GM18519 (cell line): ENCODE measurements at regions not wholly inside any gene's neighbourhood (a gene's known extent, or its start where the extent isn't known, plus 50 kb on each side); places are given as distances from the start of the nearest gene placed in this dataset.
"Not testable (repeated sequence)": the region's sequence is repeated elsewhere in the genome, so short reads cannot be mapped to it uniquely, and the experiment has no call there.

Source experiments
- ATAC-seq: cut with Tn5 transposase; IDR thresholded peaks from one replicate; pipeline ENCODE4 v1.9.1; 2021; ENCODE audit warnings: mild to moderate bottlenecking, moderate library complexity; ENCODE audit not compliant: unreplicated experiment, low FRiP score

GRCh38 chr3:192968901-192969300 is 51.2 kb upstream of the MB21D2 start:
- not testable (repeated sequence) for ATAC-seq

- no peak for ATAC-seq
Observed at GRCh38 chr3:192980632-192981031, 63.0 kb upstream of the MB21D2 start.

GRCh38 chr3:192986379-192986778 is 68.7 kb upstream of the MB21D2 start:
- ATAC-seq = no peak

- no peak for ATAC-seq
Observed at GRCh38 chr3:192991356-192991755, 73.7 kb upstream of the MB21D2 start.

GRCh38 chr3:192992361-192992760 is 74.7 kb upstream of the MB21D2 start:
- no peak for ATAC-seq

- ATAC-seq = no peak
Observed at GRCh38 chr3:192993411-192993810, 75.8 kb upstream of the MB21D2 start.

- not testable (repeated sequence) for ATAC-seq
Observed at GRCh38 chr3:193001113-193001512, 83.5 kb upstream of the MB21D2 start.

- ATAC-seq = not testable (repeated sequence)
Observed at GRCh38 chr3:193003624-193004023, 86.0 kb upstream of the MB21D2 start.

GRCh38 chr3:193008654-193009053 is 91.0 kb upstream of the MB21D2 start:
- no peak for ATAC-seq

- no peak for ATAC-seq
Observed at GRCh38 chr3:193010191-193010590, 92.5 kb upstream of the MB21D2 start.

- no peak for ATAC-seq
Observed at GRCh38 chr3:193011958-193012357, 94.3 kb upstream of the MB21D2 start.

GRCh38 chr3:193014902-193015301 is 97.2 kb upstream of the MB21D2 start:
- ATAC-seq = no peak

GRCh38 chr3:193016437-193016901 is 98.8 kb upstream of the MB21D2 start:
- ATAC-seq = no peak

GRCh38 chr3:193021506-193022010 is 103.9 kb upstream of the MB21D2 start:
- ATAC-seq = no peak

- ATAC-seq = no peak
Observed at GRCh38 chr3:193023218-193023617, 105.6 kb upstream of the MB21D2 start.

- no peak for ATAC-seq
Observed at GRCh38 chr3:193028258-193028657, 110.6 kb upstream of the MB21D2 start.

GRCh38 chr3:193029800-193030199 is 112.1 kb upstream of the MB21D2 start:
- ATAC-seq = no peak

GRCh38 chr3:193030276-193030675 is 112.6 kb upstream of the MB21D2 start:
- ATAC-seq = no peak

- no peak for ATAC-seq
Observed at GRCh38 chr3:193031911-193032310, 114.3 kb upstream of the MB21D2 start.

GRCh38 chr3:193033226-193033780 is 115.6 kb upstream of the MB21D2 start:
- ATAC-seq = no peak

GRCh38 chr3:193037828-193038227 is 120.2 kb upstream of the MB21D2 start:
- not testable (repeated sequence) for ATAC-seq

GRCh38 chr3:193039058-193039457 is 121.4 kb upstream of the MB21D2 start:
- ATAC-seq = no peak
